HG03108 (cell line): ENCODE measurements at regions not wholly inside any gene's neighbourhood (a gene's known extent, or its start where the extent isn't known, plus 50 kb on each side); places are given as distances from the start of the nearest gene placed in this dataset.
"Not testable (repeated sequence)": the region's sequence is repeated elsewhere in the genome, so short reads cannot be mapped to it uniquely, and the experiment has no call there.

Experiments used
- ATAC-seq: cut with Tn5 transposase; IDR thresholded peaks from one replicate; pipeline ENCODE4 v1.9.1; 2021; ENCODE audit warnings: moderate library complexity; ENCODE audit not compliant: unreplicated experiment

GRCh38 chr12:17015501-17015900, 409.5 kb upstream of the LMO3 start:
- no peak for ATAC-seq

- not testable (repeated sequence) for ATAC-seq
These were observed 401.6 kb upstream of the LMO3 start for GRCh38 chr12:17007442-17008040.

- ATAC-seq, result not testable (repeated sequence)
These were observed 392.6 kb upstream of the LMO3 start for GRCh38 chr12:16998538-16998937.

GRCh38 chr12:16984484-16984883, 378.5 kb upstream of the LMO3 start:
- ATAC-seq, result no peak

GRCh38 chr12:16972923-16973770, 367.2 kb upstream of the LMO3 start:
- ATAC-seq, result no peak

- ATAC-seq, result no peak
These were observed 356.9 kb upstream of the LMO3 start for GRCh38 chr12:16962889-16963288.

- ATAC-seq, result no peak
These were observed 349.2 kb upstream of the LMO3 start for GRCh38 chr12:16955083-16955657.

- ATAC-seq, result no peak
These were observed 344.1 kb upstream of the LMO3 start for GRCh38 chr12:16949871-16950667.

GRCh38 chr12:16949371-16949770, 343.4 kb upstream of the LMO3 start:
- no peak for ATAC-seq

GRCh38 chr12:16946704-16947103, 340.7 kb upstream of the LMO3 start:
- no peak for ATAC-seq

- ATAC-seq, result peak; percentile 70
These were observed 333.9 kb upstream of the LMO3 start for GRCh38 chr12:16939871-16940306.

- no peak for ATAC-seq
These were observed 321.3 kb upstream of the LMO3 start for GRCh38 chr12:16927259-16927658.

GRCh38 chr12:16920451-16920850, 314.5 kb upstream of the LMO3 start:
- no peak for ATAC-seq

- no peak for ATAC-seq
These were observed 313.6 kb upstream of the LMO3 start for GRCh38 chr12:16919551-16919950.

GRCh38 chr12:16914853-16915252, 308.9 kb upstream of the LMO3 start:
- ATAC-seq, result no peak

- ATAC-seq, result no peak
These were observed 308.0 kb upstream of the LMO3 start for GRCh38 chr12:16913832-16914490.

GRCh38 chr12:16901946-16902345, 296.0 kb upstream of the LMO3 start:
- ATAC-seq, result no peak

GRCh38 chr12:16893426-16893825, 287.5 kb upstream of the LMO3 start:
- no peak for ATAC-seq

- ATAC-seq, result no peak
These were observed 285.7 kb upstream of the LMO3 start for GRCh38 chr12:16891673-16892072.

GRCh38 chr12:16884819-16885218, 278.9 kb upstream of the LMO3 start:
- ATAC-seq, result no peak

GRCh38 chr12:16884056-16884455, 278.1 kb upstream of the LMO3 start:
- peak; percentile 43 for ATAC-seq
